ENCODE measurements at regions not wholly inside any gene's neighbourhood (a gene's known extent, or its start where the extent isn't known, plus 50 kb on each side); places are given as distances from the start of the nearest gene placed in this dataset.

GRCh38 chr5:176727983-176728675 lies 80.8 kb downstream of the TSPAN17 start:
- Mint-ChIP-seq H3K36me3 (ENCODE audit: low read depth) (peaks cover 7% of the 10 kb centered on the region), H3K4me3 (no peak overlapping the region), H3K27ac (no peak overlapping the region), H3K27me3 (peaks cover 75% of the 10 kb centered on the region), H3K4me1 (peaks cover 7% of the 10 kb centered on the region)
- ATAC-seq, result no peak
- DNase-seq, result no peak
- H3K9me3 ChIP-seq (ENCODE audit: control insufficient read depth, low read length, poor library complexity, severe bottlenecking), result no peaks in the 10 kb centered on the region

- H3K9me3 ChIP-seq (ENCODE audit: control insufficient read depth, low read length, poor library complexity, severe bottlenecking), result no peaks in the 10 kb centered on the region
- H3K27ac Mint-ChIP-seq, result no peak overlapping the region
- peaks cover 3% of the 10 kb centered on the region for H3K4me1 Mint-ChIP-seq
- DNase-seq (no peak), ATAC-seq (no peak)
- H3K4me3 Mint-ChIP-seq, result no peak overlapping the region
- H3K27me3 Mint-ChIP-seq, result peaks cover 75% of the 10 kb centered on the region
- peaks cover 4% of the 10 kb centered on the region for H3K36me3 Mint-ChIP-seq (ENCODE audit: low read depth)
These were observed 81.5 kb upstream of the UNC5A start for GRCh38 chr5:176728831-176729251.

- DNase-seq (no peak), ATAC-seq (no peak)
- no peak overlapping the region for H3K27ac Mint-ChIP-seq
- H3K4me1 Mint-ChIP-seq, result no peaks in the 10 kb centered on the region
- no peak overlapping the region for H3K4me3 Mint-ChIP-seq
- H3K9me3 ChIP-seq (ENCODE audit: control insufficient read depth, low read length, poor library complexity, severe bottlenecking), result no peaks in the 10 kb centered on the region
- H3K27me3 Mint-ChIP-seq, result peaks cover 75% of the 10 kb centered on the region
- peaks cover 4% of the 10 kb centered on the region for H3K36me3 Mint-ChIP-seq (ENCODE audit: low read depth)
These were observed 79.4 kb upstream of the UNC5A start for GRCh38 chr5:176730815-176731475.

- Mint-ChIP-seq H3K4me3 (no peak overlapping the region), H3K4me1 (no peaks in the 10 kb centered on the region), H3K27ac (no peak overlapping the region), H3K27me3 (peaks cover 75% of the 10 kb centered on the region), H3K36me3 (ENCODE audit: low read depth) (peaks cover 4% of the 10 kb centered on the region)
- no peaks in the 10 kb centered on the region for H3K9me3 ChIP-seq (ENCODE audit: control insufficient read depth, low read length, poor library complexity, severe bottlenecking)
- DNase-seq, result no peak
- ATAC-seq, result no peak
These were observed 78.7 kb upstream of the UNC5A start for GRCh38 chr5:176731506-176732160.

- DNase-seq (no peak), ATAC-seq (no peak)
- Mint-ChIP-seq H3K36me3 (ENCODE audit: low read depth) (peaks cover 4% of the 10 kb centered on the region), H3K27ac (no peak overlapping the region), H3K27me3 (peaks cover 75% of the 10 kb centered on the region), H3K4me3 (no peak overlapping the region), H3K4me1 (no peaks in the 10 kb centered on the region)
- H3K9me3 ChIP-seq (ENCODE audit: control insufficient read depth, low read length, poor library complexity, severe bottlenecking), result no peaks in the 10 kb centered on the region
These were observed 78.1 kb upstream of the UNC5A start for GRCh38 chr5:176732306-176732705.

- H3K36me3 Mint-ChIP-seq (ENCODE audit: low read depth), result peaks cover 4% of the 10 kb centered on the region
- H3K9me3 ChIP-seq (ENCODE audit: control insufficient read depth, low read length, poor library complexity, severe bottlenecking), result no peaks in the 10 kb centered on the region
- peaks cover 72% of the 10 kb centered on the region for H3K27me3 Mint-ChIP-seq
- no peaks in the 10 kb centered on the region for H3K4me1 Mint-ChIP-seq
- ATAC-seq (no peak), DNase-seq (no peak)
- no peak overlapping the region for H3K4me3 Mint-ChIP-seq
- H3K27ac Mint-ChIP-seq, result no peak overlapping the region
These were observed 77.5 kb upstream of the UNC5A start for GRCh38 chr5:176732736-176733405.

- Mint-ChIP-seq H3K4me3 (no peak overlapping the region), H3K4me1 (peaks cover 2% of the 10 kb centered on the region), H3K36me3 (ENCODE audit: low read depth) (peaks cover 8% of the 10 kb centered on the region), H3K27ac (no peak overlapping the region), H3K27me3 (peaks cover 78% of the 10 kb centered on the region)
- H3K9me3 ChIP-seq (ENCODE audit: control insufficient read depth, low read length, poor library complexity, severe bottlenecking), result no peaks in the 10 kb centered on the region
- ATAC-seq (no peak), DNase-seq (no peak)
These were observed 76.7 kb upstream of the UNC5A start for GRCh38 chr5:176733406-176734262.

- H3K27ac Mint-ChIP-seq, result no peak overlapping the region
These were observed 75.5 kb upstream of the UNC5A start for GRCh38 chr5:176734756-176735342.

GRCh38 chr5:176735383-176736265 lies 74.7 kb upstream of the UNC5A start:
- peaks cover 6% of the 10 kb centered on the region for H3K36me3 Mint-ChIP-seq (ENCODE audit: low read depth)
- ATAC-seq (no peak), DNase-seq (no peak)
- no peak overlapping the region for H3K4me3 Mint-ChIP-seq
- no peaks in the 10 kb centered on the region for H3K9me3 ChIP-seq (ENCODE audit: control insufficient read depth, low read length, poor library complexity, severe bottlenecking)
- H3K4me1 Mint-ChIP-seq, result peaks cover 3% of the 10 kb centered on the region
- peaks cover 80% of the 10 kb centered on the region for H3K27me3 Mint-ChIP-seq
- H3K27ac Mint-ChIP-seq, result no peak overlapping the region

More at GRCh38 chr5:176734756-176735342, 75.5 kb upstream of the UNC5A start:
- peaks cover 6% of the 10 kb centered on the region for H3K36me3 Mint-ChIP-seq (ENCODE audit: low read depth)
- H3K27me3 Mint-ChIP-seq, result peaks cover 79% of the 10 kb centered on the region
- H3K4me1 Mint-ChIP-seq, result peaks cover 3% of the 10 kb centered on the region
- H3K9me3 ChIP-seq (ENCODE audit: control insufficient read depth, low read length, poor library complexity, severe bottlenecking), result no peaks in the 10 kb centered on the region
- ATAC-seq (no peak), DNase-seq (no peak)
- no peak overlapping the region for H3K4me3 Mint-ChIP-seq

- H3K9me3 ChIP-seq (ENCODE audit: control insufficient read depth, low read length, poor library complexity, severe bottlenecking), result no peaks in the 10 kb centered on the region
- ATAC-seq (no peak), DNase-seq (no peak)
- Mint-ChIP-seq H3K4me1 (peaks cover 3% of the 10 kb centered on the region), H3K27ac (no peak overlapping the region), H3K36me3 (ENCODE audit: low read depth) (peaks cover 6% of the 10 kb centered on the region), H3K27me3 (peaks cover 80% of the 10 kb centered on the region), H3K4me3 (no peak overlapping the region)
These were observed 73.9 kb upstream of the UNC5A start for GRCh38 chr5:176736301-176736930.

- peaks cover 84% of the 10 kb centered on the region for H3K27me3 Mint-ChIP-seq
- no peak for ATAC-seq
- H3K4me3 Mint-ChIP-seq, result no peak overlapping the region
- peak in 1 of 3 donors; percentile 1 for DNase-seq
- peaks cover 6% of the 10 kb centered on the region for H3K36me3 Mint-ChIP-seq (ENCODE audit: low read depth)
- no peak overlapping the region for H3K27ac Mint-ChIP-seq
- peaks cover 8% of the 10 kb centered on the region for H3K4me1 Mint-ChIP-seq
- no peaks in the 10 kb centered on the region for H3K9me3 ChIP-seq (ENCODE audit: control insufficient read depth, low read length, poor library complexity, severe bottlenecking)
These were observed 73.2 kb upstream of the UNC5A start for GRCh38 chr5:176736931-176737745.
